ENCODE measurements at regions not wholly inside any gene's neighbourhood (a gene's known extent, or its start where the extent isn't known, plus 50 kb on each side); places are given as distances from the start of the nearest gene placed in this dataset.
A peak's percentile ranks its signal among the peaks of the same experiment; 100 is the strongest.

- Histone ChIP-seq H3K4me3 (ENCODE audit: low read depth, low read length) (no peak overlapping the region), H3K27me3 (replicated peaks) (no peaks in the 10 kb centered on the region), H3K36me3 (replicated peaks) (no peaks in the 10 kb centered on the region), H3K27ac (no peak overlapping the region)
- no peak for DNase-seq
- TF ChIP-seq CTCF (IDR thresholded peaks at IDR 0.05; ENCODE audit: low read depth, low read length, missing control alignments): no peak
- in situ Hi-C loops (cut with HindIII; ENCODE audit: low pct_ligation_motif_present, low sequenced_read_pairs): no loop called here
Observed at GRCh38 chr15:39508536-39508935, 72.3 kb upstream of the THBS1 start.

- in situ Hi-C loops (cut with HindIII; ENCODE audit: low pct_ligation_motif_present, low sequenced_read_pairs): no loop called here
- no peak for DNase-seq
- H3K36me3 ChIP-seq (replicated peaks): no peaks in the 10 kb centered on the region
- no peak for TF ChIP-seq CTCF (IDR thresholded peaks at IDR 0.05; ENCODE audit: low read depth, low read length, missing control alignments)
- H3K4me3 ChIP-seq (ENCODE audit: low read depth, low read length): no peak overlapping the region
- no peak overlapping the region for H3K27ac ChIP-seq
- H3K27me3 ChIP-seq (replicated peaks): no peaks in the 10 kb centered on the region
Observed at GRCh38 chr15:39510001-39510701, 70.7 kb upstream of the THBS1 start.

GRCh38 chr15:39511000-39511915 is 69.6 kb upstream of the THBS1 start:
- peak; percentile 85 for DNase-seq
- in situ Hi-C loops (cut with HindIII; ENCODE audit: low pct_ligation_motif_present, low sequenced_read_pairs): no loop called here
- H3K4me3 ChIP-seq (ENCODE audit: low read depth, low read length): no peak overlapping the region

GRCh38 chr15:39511916-39512260 is 69.0 kb upstream of the THBS1 start:
- in situ Hi-C loops (cut with HindIII; ENCODE audit: low pct_ligation_motif_present, low sequenced_read_pairs): no loop called here
- Histone ChIP-seq H3K27me3 (replicated peaks) (no peaks in the 10 kb centered on the region), H3K4me3 (ENCODE audit: low read depth, low read length) (no peak overlapping the region), H3K27ac (no peak overlapping the region), H3K36me3 (replicated peaks) (no peaks in the 10 kb centered on the region)
- DNase-seq: peak; percentile 61
- no peak for TF ChIP-seq CTCF (IDR thresholded peaks at IDR 0.05; ENCODE audit: low read depth, low read length, missing control alignments)

More at GRCh38 chr15:39511000-39511915, 69.6 kb upstream of the THBS1 start:
- H3K27ac ChIP-seq: peak overlapping the region; percentile 39
- no peak for TF ChIP-seq CTCF (IDR thresholded peaks at IDR 0.05; ENCODE audit: low read depth, low read length, missing control alignments)
- H3K36me3 ChIP-seq (replicated peaks): no peaks in the 10 kb centered on the region
- H3K27me3 ChIP-seq (replicated peaks): no peaks in the 10 kb centered on the region

GRCh38 chr15:39512643-39513042 is 68.2 kb upstream of the THBS1 start:
- Histone ChIP-seq H3K4me3 (ENCODE audit: low read depth, low read length) (no peak overlapping the region), H3K27me3 (replicated peaks) (no peaks in the 10 kb centered on the region), H3K27ac (no peak overlapping the region), H3K36me3 (replicated peaks) (no peaks in the 10 kb centered on the region)
- no peak for DNase-seq
- in situ Hi-C loops (cut with HindIII; ENCODE audit: low pct_ligation_motif_present, low sequenced_read_pairs): no loop called here
- no peak for TF ChIP-seq CTCF (IDR thresholded peaks at IDR 0.05; ENCODE audit: low read depth, low read length, missing control alignments)

Measured in brain microvascular endothelial cell (primary cell).